Naive thymus-derived CD8-positive, alpha-beta T cell (primary cell): ENCODE measurements at regions not wholly inside any gene's neighbourhood (a gene's known extent, or its start where the extent isn't known, plus 50 kb on each side); places are given as distances from the start of the nearest gene placed in this dataset.

Source experiments
- ATAC-seq, 2 donors: fragments of 150-1000 bp; cut with Tn5 transposase in 1 of 2; sonication (Bioruptor Pico), chemical (Tn5 transposase) in 1 of 2; 1 replicate in 1 of 2; 2 replicates in 1 of 2; pipeline ENCODE4 v1.10.0; 2021; ENCODE audit warnings: mild to moderate bottlenecking in 2 of 2, moderate library complexity in 2 of 2
- POLR2A ChIA-PET: fragments of 350-600 bp; sonication (Branson Sonifier 250); formaldehyde crosslinking; loops from one replicate; lab custom pipeline; 2021; ENCODE audit warnings: antibody characterized with exemption; lab: Charles Lee
- DNase-seq, 10 donors: peaks; one replicate each; pipeline versions ENCODE4 v3.0.0 to v3.0.0-alpha.2; 2020 to 2022
- H3K27ac Mint-ChIP-seq, 10 donors: one replicate each; pipeline ENCODE4 v1.8.0; 2020 to 2022; ENCODE audit warnings: mild to moderate bottlenecking in 10 of 10, mixed read lengths in 10 of 10, moderate library complexity in 4 of 10, inconsistent platforms in 1 of 10
- H3K27me3 Mint-ChIP-seq, 5 donors: one replicate each; pipeline ENCODE4 v1.8.0; 2021 to 2022; ENCODE audit warnings: mixed read lengths in 5 of 5
- H3K36me3 Mint-ChIP-seq, 3 donors: one replicate each; pipeline ENCODE4 v1.8.0; 2020 to 2022; ENCODE audit warnings: mixed read lengths in 3 of 3, mild to moderate bottlenecking in 2 of 3, inconsistent platforms in 1 of 3
- H3K4me1 Mint-ChIP-seq, 4 donors: one replicate each; pipeline ENCODE4 v1.8.0; 2021 to 2022; ENCODE audit warnings: mixed read lengths in 4 of 4
- H3K4me3 Mint-ChIP-seq, 10 donors: one replicate each; pipeline ENCODE4 v1.8.0; 2020 to 2022; ENCODE audit warnings: mild to moderate bottlenecking in 10 of 10, mixed read lengths in 10 of 10, moderate library complexity in 6 of 10, inconsistent platforms in 1 of 10
- H3K9me3 Mint-ChIP-seq, 9 donors: one replicate each; pipeline ENCODE4 v1.8.0; 2020 to 2022; ENCODE audit warnings: mixed read lengths in 9 of 9, mild to moderate bottlenecking in 3 of 9, inconsistent platforms in 1 of 9, moderate library complexity in 1 of 9

DNA sequence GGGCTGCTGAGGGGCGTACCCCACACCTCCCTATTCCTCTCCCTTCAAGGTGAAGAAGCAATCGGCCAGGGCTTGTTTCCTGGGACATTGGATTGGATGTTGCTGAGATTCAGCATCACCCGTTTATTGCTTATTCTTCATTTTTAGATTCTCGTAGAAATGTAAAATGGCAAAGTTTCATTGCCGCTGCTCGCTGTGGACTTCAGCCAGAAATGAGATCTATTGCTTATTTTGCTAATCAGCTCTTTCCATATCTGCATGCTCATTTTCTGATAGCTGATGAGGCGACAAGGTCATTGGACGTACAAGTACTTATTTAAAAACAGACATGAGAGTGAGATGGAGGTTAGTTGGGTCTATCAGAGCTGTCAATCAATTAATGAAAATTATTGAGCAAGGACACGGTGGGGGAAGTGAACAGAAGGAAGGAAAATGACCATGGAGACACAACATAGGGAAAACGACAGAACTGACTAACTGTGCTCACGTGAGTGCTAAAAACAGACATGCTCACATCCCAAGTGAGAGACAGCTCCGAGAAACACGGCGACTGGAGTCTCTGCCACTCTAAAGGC is 471.2 kb downstream of the NR2F2 start:
- Mint-ChIP-seq H3K4me1 (no peaks in the 10 kb centered on the region), H3K27ac (no peak overlapping the region), H3K27me3 (peaks cover 0 to 18% (median 4%) of the 10 kb centered on the region in 5 donors), H3K36me3 (no peaks in the 10 kb centered on the region), H3K9me3 (peaks cover 0 to 3% (median 0%) of the 10 kb centered on the region in 9 donors), H3K4me3 (no peak overlapping the region)
- ATAC-seq, result no peak
- POLR2A ChIA-PET, result no interaction called here
- no peak for DNase-seq

DNA sequence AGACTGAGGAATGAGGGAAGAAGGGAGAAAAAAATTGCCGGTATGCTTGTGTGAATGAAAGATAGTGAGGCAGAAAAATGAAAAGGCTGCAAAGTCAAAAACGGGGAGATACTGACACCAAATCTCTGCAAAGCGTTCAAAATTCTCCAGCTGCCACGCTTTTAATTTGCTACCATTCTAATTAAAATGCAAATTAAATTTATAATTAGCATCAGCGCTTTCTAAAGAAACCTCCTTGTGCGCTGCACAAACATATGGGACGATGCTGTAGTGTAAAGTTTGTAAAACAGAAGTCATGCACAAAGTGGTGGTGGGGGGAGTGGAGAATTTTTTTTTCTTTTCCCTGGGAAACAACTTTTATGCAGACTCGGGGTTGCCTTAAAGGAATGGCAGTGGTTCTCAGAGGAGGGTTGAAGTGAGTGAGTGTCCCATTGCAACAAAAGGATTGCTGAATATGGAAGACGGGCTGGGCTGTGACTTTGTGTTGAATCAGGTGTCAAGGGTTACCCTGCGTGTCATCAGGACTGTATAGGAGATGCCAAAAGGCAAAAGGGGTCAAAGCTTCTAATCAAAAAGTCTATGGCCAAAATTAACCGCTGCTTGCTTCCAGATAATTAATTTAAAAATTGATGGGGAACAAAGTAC is 472.2 kb downstream of the NR2F2 start:
- no peak overlapping the region for H3K27ac Mint-ChIP-seq
- POLR2A ChIA-PET, result no interaction called here
- peaks cover 0 to 28% (median 5%) of the 10 kb centered on the region in 5 donors for H3K27me3 Mint-ChIP-seq
- peaks cover 0 to 10% (median 0%) of the 10 kb centered on the region in 9 donors for H3K9me3 Mint-ChIP-seq
- ATAC-seq (no peak), DNase-seq (no peak)
- no peaks in the 10 kb centered on the region for H3K4me1 Mint-ChIP-seq
- no peak overlapping the region for H3K4me3 Mint-ChIP-seq
- H3K36me3 Mint-ChIP-seq, result no peaks in the 10 kb centered on the region

DNA sequence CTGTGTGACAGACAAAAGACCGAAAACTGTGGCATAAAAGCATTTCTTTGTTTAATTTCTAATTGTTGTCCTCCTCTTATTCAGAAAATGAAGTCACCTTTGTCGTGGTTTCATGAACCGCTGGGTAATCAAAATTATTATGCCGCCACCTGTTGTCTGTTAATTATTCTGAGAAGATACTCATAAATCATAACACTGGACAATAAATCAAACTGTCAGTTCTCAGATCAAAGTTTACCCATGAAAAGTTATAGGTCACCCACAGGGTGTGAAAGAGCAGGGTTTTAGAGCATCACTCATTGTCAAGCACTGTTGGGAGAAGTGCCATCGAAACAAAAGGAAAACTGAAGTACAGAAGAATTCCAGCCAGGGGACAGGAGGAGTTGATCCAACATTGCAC is 474.3 kb downstream of the NR2F2 start:
- no peak for DNase-seq
- ATAC-seq, result no peak
- no peaks in the 10 kb centered on the region for H3K36me3 Mint-ChIP-seq
- peaks cover 0 to 10% (median 0%) of the 10 kb centered on the region in 9 donors for H3K9me3 Mint-ChIP-seq
- peaks cover 0 to 28% (median 5%) of the 10 kb centered on the region in 5 donors for H3K27me3 Mint-ChIP-seq
- H3K27ac Mint-ChIP-seq, result no peak overlapping the region
- no peaks in the 10 kb centered on the region for H3K4me1 Mint-ChIP-seq
- POLR2A ChIA-PET, result no interaction called here
- H3K4me3 Mint-ChIP-seq, result no peak overlapping the region

DNA sequence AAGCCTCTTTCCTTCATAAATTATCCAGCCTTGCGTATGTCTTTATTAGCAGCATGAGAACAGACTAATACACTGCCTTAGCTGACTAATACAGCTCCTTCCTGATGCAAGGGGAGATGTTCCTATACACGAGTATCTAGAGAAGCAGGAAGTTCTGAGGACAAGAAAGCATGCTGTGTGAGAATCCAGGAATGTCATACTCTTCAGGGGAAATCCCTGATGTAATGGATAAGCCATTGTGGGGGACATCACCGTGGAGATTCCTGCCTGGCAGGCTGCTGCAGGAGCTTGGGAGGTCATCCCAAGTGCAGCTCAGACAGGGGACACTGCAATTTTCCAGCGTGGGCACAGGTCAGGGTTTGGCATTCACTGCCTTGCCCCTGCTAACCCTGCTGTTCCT is 476.9 kb downstream of the NR2F2 start:
- peaks cover 0 to 14% (median 3%) of the 10 kb centered on the region in 5 donors for H3K27me3 Mint-ChIP-seq
- no peak overlapping the region for H3K4me3 Mint-ChIP-seq
- no peak for ATAC-seq
- H3K4me1 Mint-ChIP-seq, result no peaks in the 10 kb centered on the region
- DNase-seq, result no peak
- H3K9me3 Mint-ChIP-seq, result peaks cover 0 to 10% (median 0%) of the 10 kb centered on the region in 9 donors
- POLR2A ChIA-PET, result no interaction called here
- H3K36me3 Mint-ChIP-seq, result no peaks in the 10 kb centered on the region
- no peak overlapping the region for H3K27ac Mint-ChIP-seq

DNA sequence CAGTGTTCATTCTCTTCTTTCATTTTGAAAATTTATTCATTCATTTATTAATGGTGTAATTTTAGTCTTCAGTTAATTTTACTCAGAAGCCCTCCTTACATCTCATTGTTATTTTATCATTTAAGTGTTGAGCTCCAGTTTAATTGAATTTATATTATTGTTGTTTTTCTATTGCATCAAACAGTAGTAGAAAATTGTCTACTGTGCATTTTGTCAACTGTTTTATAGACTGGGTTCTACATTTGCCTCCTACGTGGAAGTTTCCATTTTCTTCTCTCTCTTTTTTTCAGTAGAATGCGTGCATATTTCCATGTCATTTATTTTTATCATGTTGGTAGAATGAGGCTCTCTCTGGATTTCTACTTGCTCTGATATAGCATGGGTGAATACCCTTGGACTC is 487.4 kb downstream of the NR2F2 start:
- Mint-ChIP-seq H3K9me3 (peaks cover 0 to 10% (median 0%) of the 10 kb centered on the region in 9 donors), H3K4me3 (no peak overlapping the region), H3K27ac (no peak overlapping the region), H3K4me1 (no peaks in the 10 kb centered on the region), H3K36me3 (peaks cover 0 to 4% (median 0%) of the 10 kb centered on the region in 3 donors), H3K27me3 (peaks cover 0 to 26% (median 2%) of the 10 kb centered on the region in 5 donors)
- POLR2A ChIA-PET, result no interaction called here
- ATAC-seq, result no peak
- no peak for DNase-seq

DNA sequence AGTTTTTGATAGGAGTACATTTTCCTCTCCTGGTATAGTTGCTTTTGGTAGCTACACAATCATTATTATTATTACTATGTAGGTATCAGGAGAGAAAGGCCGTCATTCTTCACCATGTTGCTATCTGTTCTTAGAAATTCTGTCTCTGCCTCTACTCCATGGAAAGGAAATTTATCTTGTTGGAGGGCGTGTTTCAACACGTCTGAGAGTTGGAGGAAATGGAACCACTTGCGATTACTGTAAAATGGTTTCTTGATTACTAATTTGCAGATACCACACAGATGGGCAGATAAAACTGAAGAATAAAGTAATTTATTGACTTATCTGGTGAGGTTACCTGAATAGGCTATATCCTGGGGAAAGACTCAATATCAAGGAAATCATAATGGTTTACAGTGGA is 488.4 kb downstream of the NR2F2 start:
- DNase-seq (no peak), ATAC-seq (no peak)
- Mint-ChIP-seq H3K9me3 (peaks cover 0 to 10% (median 0%) of the 10 kb centered on the region in 9 donors), H3K27ac (no peak overlapping the region), H3K27me3 (peaks cover 0 to 26% (median 2%) of the 10 kb centered on the region in 5 donors), H3K36me3 (peaks cover 0 to 4% (median 0%) of the 10 kb centered on the region in 3 donors), H3K4me3 (no peak overlapping the region), H3K4me1 (no peaks in the 10 kb centered on the region)
- POLR2A ChIA-PET, result no interaction called here

DNA sequence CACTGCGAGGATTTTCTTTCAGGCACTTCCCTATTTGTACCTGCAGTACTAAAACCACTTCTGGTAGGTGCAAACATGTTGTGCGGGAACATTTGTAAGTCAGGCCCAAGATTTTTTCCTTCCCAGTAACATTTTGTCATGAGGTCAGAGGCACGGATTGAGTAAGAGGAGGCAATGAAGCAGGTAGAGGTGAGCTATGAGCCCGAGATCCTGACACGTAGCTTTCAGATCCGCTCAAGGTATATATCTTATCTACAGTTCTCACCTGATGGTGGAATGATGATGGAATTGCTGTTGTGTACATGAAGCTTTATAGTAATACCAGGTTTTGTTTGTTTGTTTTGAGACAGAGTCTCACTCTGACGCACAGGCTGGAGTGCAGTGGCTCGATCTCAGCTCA is 497.5 kb downstream of the NR2F2 start:
- peaks cover 0 to 10% (median 0%) of the 10 kb centered on the region in 9 donors for H3K9me3 Mint-ChIP-seq
- H3K4me3 Mint-ChIP-seq, result no peak overlapping the region
- no peaks in the 10 kb centered on the region for H3K36me3 Mint-ChIP-seq
- DNase-seq, result no peak
- peaks cover 0 to 4% (median 0%) of the 10 kb centered on the region in 5 donors for H3K27me3 Mint-ChIP-seq
- H3K4me1 Mint-ChIP-seq, result no peaks in the 10 kb centered on the region
- POLR2A ChIA-PET, result no interaction called here
- no peak overlapping the region for H3K27ac Mint-ChIP-seq
- ATAC-seq, result no peak

DNA sequence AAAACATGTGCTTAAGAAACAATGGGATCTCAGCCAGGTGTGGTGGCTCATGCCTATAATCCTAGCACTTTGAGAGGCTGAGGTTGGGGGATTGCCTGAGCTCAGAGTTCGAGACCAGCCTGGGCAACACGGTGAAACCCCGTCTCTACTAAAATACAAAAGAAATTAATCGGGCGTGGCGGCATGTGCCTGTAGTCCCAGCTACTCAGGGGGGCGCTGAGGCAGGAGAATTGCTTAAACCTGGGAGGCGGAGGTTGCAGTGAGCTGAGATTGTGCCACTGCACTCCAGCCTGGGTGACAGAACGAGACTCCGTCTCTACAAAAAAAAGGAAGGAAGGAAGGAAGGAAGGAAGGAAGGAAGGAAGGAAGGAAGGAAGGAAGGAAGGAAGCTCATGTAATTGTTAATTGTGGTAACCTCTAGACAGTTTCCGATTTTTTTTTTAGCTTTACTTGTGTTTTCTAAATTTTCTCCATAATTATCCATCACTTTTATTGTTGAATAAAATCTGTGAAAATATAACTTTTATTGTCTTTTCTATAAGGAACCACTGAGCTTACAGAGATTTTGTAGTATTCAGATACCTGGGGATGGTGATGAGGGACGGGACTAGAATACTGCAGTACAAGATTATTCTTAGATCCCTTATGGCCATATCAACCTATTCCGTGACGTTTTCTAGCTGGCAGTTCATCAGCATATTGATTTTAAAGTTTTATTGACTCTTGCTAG is 506.9 kb downstream of the NR2F2 start:
- H3K9me3 Mint-ChIP-seq, result peaks cover 0 to 30% (median 3%) of the 10 kb centered on the region in 9 donors
- H3K36me3 Mint-ChIP-seq, result peaks cover 0 to 4% (median 0%) of the 10 kb centered on the region in 3 donors

DNA sequence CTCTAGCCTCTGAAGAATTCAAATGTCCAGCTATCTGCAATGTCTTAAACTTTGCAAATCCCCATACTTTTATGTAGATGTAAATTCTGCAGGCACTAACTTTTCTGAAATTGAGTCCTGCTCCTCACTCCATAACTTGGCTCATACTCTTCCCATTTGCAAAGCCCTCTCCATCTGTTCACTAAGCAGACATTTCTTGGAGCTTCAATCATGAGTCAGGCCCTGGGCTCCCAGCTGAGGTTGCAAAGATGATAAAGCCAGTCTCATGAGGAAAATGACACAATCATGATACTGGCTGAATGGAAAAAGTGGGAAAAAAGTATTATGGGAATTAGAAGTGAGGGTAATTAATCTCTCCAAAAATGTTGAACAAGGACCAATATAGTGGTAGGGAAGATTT is 507.6 kb downstream of the NR2F2 start:
- H3K36me3 Mint-ChIP-seq, result peaks cover 0 to 4% (median 0%) of the 10 kb centered on the region in 3 donors
- H3K27me3 Mint-ChIP-seq, result peaks cover 0 to 15% (median 2%) of the 10 kb centered on the region in 5 donors
- H3K9me3 Mint-ChIP-seq, result peaks cover 0 to 32% (median 3%) of the 10 kb centered on the region in 9 donors
- no peaks in the 10 kb centered on the region for H3K4me1 Mint-ChIP-seq
- no peak overlapping the region for H3K27ac Mint-ChIP-seq
- DNase-seq, result no peak
- POLR2A ChIA-PET, result no interaction called here
- no peak overlapping the region for H3K4me3 Mint-ChIP-seq
- no peak for ATAC-seq

More for the DNA sequence above, 506.9 kb downstream of the NR2F2 start:
- POLR2A ChIA-PET, result no interaction called here
- Mint-ChIP-seq H3K27ac (no peak overlapping the region), H3K4me1 (no peaks in the 10 kb centered on the region), H3K4me3 (no peak overlapping the region), H3K27me3 (peaks cover 0 to 15% (median under 1%) of the 10 kb centered on the region in 5 donors)
- ATAC-seq (no peak), DNase-seq (no peak)

DNA sequence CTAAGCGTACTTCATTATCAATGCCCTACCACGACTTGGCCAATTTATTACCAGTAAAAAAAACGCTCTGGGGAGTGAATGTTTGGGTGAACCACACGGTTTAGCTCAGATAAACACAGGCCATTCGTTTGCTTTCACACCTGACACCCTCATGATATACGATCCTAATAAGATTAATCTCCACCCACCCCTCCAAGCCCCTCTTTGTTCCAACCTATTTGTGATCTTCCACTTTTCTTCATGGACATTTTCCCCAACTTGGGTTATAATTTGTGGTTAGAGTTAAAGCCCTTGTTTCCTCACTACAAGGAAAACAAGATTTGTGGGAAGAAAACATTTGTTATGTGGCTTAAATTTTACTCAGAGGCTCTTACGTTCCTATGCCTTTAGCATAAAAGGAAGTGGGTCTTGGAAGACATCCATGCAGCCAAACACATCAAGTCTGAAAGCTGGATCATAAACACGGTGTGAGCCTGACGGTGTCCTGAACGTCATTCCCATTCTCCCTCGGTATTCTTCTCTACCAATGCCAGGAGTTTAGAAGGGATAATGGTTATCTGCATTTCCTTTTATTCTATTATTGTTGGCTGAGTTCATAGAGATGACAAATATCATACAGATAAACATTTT is 518.9 kb downstream of the NR2F2 start:
- Mint-ChIP-seq H3K4me1 (no peaks in the 10 kb centered on the region), H3K27me3 (peaks cover 1 to 14% (median 7%) of the 10 kb centered on the region in 5 donors), H3K4me3 (no peak overlapping the region), H3K36me3 (no peaks in the 10 kb centered on the region), H3K9me3 (peaks cover 0 to 53% (median 4%) of the 10 kb centered on the region in 9 donors), H3K27ac (no peak overlapping the region)
- POLR2A ChIA-PET, result no interaction called here
- DNase-seq, result no peak
- ATAC-seq, result no peak

DNA sequence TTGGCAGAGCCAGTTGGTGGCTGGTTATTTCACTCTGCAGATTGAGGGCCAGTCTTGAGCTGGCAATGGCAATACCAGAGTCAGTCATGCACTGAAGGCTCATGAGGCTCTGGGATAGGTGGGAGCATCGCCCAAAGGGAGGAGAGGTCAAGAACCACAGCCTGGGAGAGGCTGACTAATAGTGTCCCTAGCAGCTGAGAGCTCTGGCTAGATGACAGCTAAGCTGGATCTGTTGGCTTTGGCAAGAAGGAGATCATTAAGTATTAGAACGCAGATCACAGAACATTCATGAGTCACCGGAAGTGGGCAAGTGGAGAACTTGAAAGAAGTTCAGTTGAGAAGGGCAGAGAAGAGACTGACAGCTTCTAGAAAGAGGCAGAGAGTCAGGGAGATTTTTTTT is 521.1 kb downstream of the NR2F2 start:
- peaks cover 1 to 15% (median 8%) of the 10 kb centered on the region in 5 donors for H3K27me3 Mint-ChIP-seq
- ATAC-seq (no peak), DNase-seq (no peak)
- POLR2A ChIA-PET, result no interaction called here
- H3K9me3 Mint-ChIP-seq, result peaks cover 0 to 47% (median 5%) of the 10 kb centered on the region in 9 donors
- H3K36me3 Mint-ChIP-seq, result no peaks in the 10 kb centered on the region
- no peaks in the 10 kb centered on the region for H3K4me1 Mint-ChIP-seq
- no peak overlapping the region for H3K4me3 Mint-ChIP-seq
- H3K27ac Mint-ChIP-seq, result no peak overlapping the region

DNA sequence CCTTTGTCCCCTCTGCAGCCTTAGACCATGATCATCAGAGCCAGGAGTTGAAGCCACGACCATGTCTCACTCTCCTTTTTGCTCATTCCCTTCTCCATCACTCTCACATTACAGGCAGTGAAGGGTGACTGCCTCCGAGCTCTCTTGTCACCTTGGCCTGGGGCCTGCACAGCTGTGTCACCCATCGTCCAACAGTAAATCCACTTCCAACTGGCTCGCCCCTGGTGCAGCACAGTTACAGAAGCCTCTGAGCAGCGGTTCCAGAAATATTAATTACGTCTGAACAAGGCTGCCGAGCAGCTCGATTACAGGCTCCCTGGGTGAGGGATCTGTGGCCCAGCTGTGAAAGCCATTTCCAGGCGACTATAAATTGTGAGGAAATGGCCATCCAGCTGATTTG is 528.2 kb downstream of the NR2F2 start:
- no peaks in the 10 kb centered on the region for H3K36me3 Mint-ChIP-seq
- ATAC-seq (no peak), DNase-seq (no peak)
- no peak overlapping the region for H3K4me3 Mint-ChIP-seq
- H3K9me3 Mint-ChIP-seq, result peaks cover 0 to 19% (median 3%) of the 10 kb centered on the region in 9 donors
- POLR2A ChIA-PET, result interaction anchor here (0.7 kb wide), 1 partner anchor 92 kb away, joined by 4 read pairs; no protein-coding TSS in a partner anchor
- no peaks in the 10 kb centered on the region for H3K4me1 Mint-ChIP-seq
- no peak overlapping the region for H3K27ac Mint-ChIP-seq
- H3K27me3 Mint-ChIP-seq, result peaks cover 0 to 9% (median 3%) of the 10 kb centered on the region in 5 donors
